GM21447 (cell line): ENCODE measurements at regions not wholly inside any gene's neighbourhood (a gene's known extent, or its start where the extent isn't known, plus 50 kb on each side); places are given as distances from the start of the nearest gene placed in this dataset.
"Not testable (repeated sequence)": the region's sequence is repeated elsewhere in the genome, so short reads cannot be mapped to it uniquely, and the experiment has no call there.

ENCODE experiments used
- ATAC-seq: cut with Tn5 transposase; IDR thresholded peaks from one replicate; pipeline ENCODE4 v1.9.1; 2021; ENCODE audit not compliant: unreplicated experiment

- ATAC-seq, result no peak
Observed at GRCh38 chrX:39678914-39679313, 418.8 kb downstream of the BCOR start.

GRCh38 chrX:39679497-39680157, 418.1 kb downstream of the BCOR start:
- ATAC-seq, result no peak

GRCh38 chrX:39681885-39682284, 415.9 kb downstream of the BCOR start:
- ATAC-seq, result no peak

DNA sequence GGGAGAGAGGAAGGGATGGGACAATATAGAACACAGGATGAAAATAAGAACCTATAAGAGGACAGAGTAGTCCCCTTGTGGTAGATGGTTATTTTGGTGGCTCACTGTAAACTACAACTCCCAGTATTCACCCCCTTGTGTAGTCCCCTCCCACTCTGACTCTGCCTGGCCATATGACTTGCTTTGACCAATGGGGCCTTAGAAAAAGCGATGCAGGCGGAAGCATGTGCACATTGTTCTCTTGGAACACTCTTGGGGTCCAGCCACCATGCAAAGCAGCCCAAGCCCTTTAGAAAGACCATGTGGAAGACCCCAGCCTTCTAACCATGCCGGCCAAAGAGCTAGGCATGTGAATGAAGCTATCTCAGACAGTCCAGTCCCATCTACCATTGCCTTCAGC, 415.0 kb downstream of the BCOR start:
- ATAC-seq, result no peak

GRCh38 chrX:39688219-39688575, 409.6 kb downstream of the BCOR start:
- no peak for ATAC-seq

DNA sequence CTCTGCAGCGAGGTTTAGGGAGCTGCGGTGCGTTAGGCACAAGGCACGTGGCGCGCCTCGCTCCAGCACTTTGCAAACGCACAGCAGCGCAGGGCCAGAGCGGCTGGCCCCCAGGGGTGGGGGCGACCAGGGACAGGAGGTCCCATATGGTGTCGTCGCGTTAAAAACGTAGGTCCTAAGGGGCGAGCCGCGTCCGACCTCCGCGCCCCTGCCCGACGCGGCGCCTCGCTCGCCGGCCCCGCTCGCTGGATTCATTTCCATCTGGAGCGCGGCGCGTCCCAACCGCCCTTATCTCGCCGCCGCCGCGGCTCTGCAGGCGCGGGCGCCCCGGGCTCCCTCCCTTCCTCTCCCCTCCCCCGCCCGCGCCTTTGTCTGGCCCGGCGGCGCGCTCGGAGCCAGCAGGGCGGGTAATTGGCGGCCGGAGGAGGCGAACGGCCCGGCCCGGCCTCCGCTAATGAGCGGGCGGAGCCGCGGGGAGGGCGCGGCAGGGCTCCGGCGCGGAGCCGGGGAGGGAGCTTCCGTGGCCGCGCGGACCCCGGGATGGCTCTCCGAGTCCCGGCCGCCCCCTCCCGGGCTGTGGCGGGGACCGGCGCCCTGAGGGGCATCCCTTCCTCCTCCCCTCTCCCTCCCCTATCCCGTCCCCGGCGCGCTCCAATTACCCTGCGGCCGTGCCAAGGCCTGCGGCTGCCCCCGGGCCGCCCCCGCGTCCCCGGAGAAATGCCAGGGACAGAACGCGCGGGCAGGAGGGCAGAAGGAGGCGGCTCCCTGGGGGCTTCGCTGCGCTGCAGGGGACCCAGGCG, 409.0 kb downstream of the BCOR start:
- ATAC-seq, result no peak

GRCh38 chrX:39689376-39690104, 408.2 kb downstream of the BCOR start:
- no peak for ATAC-seq

DNA sequence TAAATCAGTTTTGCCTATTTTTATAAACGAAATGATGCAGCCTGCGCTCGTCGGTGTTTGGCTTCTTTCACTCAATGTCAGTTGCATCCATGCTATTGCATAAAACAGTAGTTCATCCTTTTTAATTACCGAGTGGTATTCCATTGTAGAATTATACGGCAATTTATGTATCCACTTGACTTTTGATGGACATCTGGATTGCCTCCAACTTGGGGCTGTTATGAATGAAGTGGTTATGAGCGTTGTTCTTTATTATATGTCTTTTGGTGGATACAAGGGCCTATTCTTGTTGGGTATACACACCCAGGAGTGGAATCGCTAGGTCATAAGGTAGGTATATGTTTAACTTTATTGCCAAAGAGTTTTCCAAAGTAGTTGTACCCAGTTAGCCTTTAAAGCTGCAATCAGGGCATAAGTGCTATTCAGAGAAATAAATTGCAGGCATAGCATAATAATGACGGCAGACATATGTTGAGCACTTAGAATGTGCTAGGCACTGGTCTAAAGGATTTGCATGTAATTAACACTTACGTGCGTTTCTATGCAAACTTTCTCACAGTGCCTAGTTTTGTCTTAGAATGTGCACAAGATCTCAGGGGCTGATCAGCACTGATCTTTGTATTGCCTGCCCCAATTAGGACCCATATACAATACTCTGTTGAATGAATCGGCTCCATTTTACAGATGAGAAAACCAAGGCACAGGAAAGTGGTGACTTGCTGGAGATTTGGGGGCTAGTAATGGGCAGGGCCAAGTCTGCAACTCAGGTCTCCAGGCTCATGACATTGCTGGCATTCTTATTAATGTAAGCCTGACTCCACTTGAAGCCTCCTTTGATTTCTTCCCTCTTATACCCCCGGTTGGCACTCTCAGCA, 407.0 kb downstream of the BCOR start:
- no peak for ATAC-seq

DNA sequence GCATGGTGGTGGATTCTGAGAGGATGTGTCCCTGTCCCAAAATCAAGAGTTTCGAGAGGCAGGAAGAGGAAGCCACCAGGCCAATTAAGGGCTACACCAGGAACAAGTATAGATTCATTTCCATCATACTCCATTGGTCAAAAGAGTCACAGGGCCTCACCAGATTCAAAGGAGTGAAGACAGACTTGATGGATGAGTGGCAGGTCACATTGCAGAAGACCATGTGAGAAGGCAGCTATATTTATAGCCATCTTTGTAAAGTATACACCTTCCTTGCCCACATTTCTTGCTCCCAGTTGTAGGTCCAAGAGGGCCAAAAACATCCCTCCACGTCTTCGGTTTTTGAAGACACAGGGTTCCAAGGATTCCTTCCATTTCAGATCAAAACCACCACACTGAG, 406.0 kb downstream of the BCOR start:
- ATAC-seq, result no peak

DNA sequence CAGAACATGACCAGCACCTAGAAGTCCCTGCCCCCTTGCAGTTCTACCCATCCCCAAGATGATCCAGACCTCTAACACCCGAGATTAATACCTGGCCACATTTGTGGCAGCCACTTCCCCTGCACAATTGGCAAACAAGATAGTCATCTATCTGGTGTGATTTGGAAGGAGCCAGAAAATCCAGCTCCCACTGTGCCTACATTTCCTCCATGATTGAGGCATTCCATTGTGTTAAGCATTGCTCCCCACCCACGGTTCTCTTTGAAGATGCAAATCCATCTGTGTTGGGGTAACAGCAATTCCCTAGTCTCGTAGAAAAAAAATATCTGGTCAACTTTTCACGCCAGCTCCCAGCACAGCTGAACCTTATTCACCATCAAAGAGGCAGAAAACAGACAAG, 405.0 kb downstream of the BCOR start:
- no peak for ATAC-seq

DNA sequence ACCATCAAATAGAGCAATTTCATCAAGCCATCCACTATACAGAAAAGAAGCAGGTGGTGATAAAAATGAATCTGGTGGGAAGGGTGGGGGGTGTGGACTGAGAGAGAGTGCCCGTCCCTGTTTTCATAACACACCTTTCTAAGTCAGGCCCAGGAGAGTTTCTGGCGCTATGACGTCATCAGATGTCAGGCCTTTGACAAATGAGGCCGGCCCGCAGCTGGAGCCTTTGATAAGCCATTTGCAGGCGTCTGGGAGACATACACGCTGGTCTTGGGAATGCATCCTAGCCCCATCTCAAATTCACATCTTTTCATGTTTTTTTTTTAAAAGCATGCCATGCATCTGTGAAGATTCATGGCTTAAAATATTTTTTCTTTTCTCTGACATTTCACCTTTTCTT, 404.5 kb downstream of the BCOR start:
- ATAC-seq, result no peak

DNA sequence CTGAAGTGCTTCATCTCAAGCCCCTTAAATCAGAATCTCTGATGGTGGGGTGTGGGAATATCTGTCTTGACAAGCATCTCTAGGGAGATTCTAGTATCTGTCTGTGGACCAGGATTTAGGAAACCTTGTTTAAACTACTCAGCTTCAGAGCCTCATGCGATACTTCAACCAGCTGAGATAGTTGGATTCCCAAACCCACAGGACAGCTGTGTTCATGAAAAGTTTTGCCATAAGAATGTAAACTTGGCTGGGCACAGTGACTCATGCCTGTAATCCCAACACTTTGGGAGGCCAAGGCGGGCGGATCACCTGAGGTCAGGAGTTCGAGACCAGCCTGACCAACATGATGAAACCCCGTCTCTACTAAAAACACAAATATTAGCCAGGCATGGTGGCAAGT, 395.1 kb downstream of the BCOR start:
- not testable (repeated sequence) for ATAC-seq

DNA sequence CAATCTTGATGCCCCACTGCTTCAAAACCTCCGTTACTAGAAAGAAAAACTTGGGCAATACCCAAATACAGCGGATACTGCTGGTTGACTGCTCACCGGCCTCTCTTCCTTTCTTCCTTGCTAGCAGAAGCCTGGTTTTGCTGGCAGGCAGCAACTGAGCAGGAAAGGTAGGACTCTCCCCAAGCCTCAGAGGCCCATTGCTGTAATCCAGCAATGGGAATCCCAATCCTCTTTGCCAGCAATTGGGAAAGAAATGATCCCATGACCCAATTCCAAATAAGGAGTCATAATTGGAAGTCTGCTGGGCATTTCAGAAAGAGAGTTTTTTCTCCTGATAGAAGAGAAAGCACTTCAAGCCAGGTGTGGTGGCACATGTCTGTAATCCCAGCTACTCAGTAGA, 394.5 kb downstream of the BCOR start:
- no peak for ATAC-seq

DNA sequence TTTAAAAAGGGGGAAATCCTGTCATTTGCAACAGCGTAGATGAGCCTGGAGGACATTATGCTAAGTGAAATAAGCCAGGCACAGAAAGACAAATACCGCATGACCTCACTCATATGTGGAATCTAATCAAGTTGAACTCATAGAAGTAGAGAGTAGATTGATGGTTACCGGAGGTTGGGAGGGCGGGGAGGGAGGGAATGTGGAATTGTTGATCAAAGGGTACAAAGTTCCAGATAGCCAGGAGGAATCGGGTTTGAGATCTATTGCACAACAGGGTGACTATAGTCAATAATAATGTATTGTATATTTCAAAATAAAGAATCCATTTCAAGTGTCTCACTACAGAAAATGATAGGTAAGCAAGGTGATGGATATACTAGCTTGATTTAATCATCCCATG, 393.2 kb downstream of the BCOR start:
- ATAC-seq, result no peak

GRCh38 chrX:39705290-39705689, 392.5 kb downstream of the BCOR start:
- no peak for ATAC-seq

- ATAC-seq, result no peak
Observed at GRCh38 chrX:39709364-39709763, 388.4 kb downstream of the BCOR start.

GRCh38 chrX:39709812-39710211, 387.9 kb downstream of the BCOR start:
- ATAC-seq, result no peak

- no peak for ATAC-seq
Observed at GRCh38 chrX:39710776-39711175, 387.0 kb downstream of the BCOR start.

DNA sequence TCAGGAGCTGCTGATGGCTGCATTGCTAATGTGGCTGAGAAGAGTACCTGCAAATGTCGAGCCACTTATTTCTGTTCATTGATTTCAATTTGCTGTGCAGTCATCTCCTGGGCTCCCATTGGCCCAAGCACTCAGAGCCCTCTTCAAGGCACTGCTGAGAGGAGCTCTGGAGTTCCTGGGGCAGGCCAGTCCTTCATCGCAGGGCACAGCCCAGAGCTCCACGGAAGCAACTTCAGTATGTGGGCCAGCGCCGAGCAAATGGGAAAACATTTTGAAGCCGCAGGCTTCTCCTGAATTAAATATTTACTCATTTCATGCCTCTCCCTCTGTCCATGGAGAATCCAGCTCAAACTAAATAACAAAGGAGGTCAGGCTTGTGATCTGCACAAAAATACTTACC, 383.3 kb downstream of the BCOR start:
- ATAC-seq, result no peak

DNA sequence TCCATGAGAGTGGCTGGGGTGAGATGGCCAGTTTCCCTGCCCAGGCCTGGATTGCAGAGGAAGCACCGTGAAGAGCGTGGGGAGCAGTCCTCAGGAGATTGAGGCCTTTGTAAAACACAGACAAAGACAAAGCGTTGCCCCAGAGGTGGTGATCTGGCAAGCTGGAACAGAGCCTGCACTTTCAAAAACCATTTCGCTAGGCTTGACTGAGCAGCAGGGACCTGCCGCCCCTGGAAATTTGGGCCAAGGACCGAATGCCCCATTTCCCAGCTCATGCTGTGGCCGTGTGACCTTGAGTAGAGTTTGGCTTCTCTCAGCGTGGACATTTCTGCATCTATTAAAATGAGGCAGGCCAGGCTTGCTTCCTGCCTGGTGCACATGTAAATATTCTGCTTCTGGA, 381.4 kb downstream of the BCOR start:
- ATAC-seq, result no peak
